ENCODE measurements at regions not wholly inside any gene's neighbourhood (a gene's known extent, or its start where the extent isn't known, plus 50 kb on each side); places are given as distances from the start of the nearest gene placed in this dataset.

GRCh38 chr6:155695495-155695894 is 239.9 kb upstream of the NOX3 start:
- ATAC-seq (no peak), DNase-seq (no peak)
- Mint-ChIP-seq H3K4me3 (no peak overlapping the region), H3K27ac (no peak overlapping the region), H3K27me3 (no peaks in the 10 kb centered on the region), H3K36me3 (ENCODE audit: low read depth) (no peaks in the 10 kb centered on the region), H3K4me1 (no peaks in the 10 kb centered on the region), H3K9me3 (no peaks in the 10 kb centered on the region)

- Mint-ChIP-seq H3K4me3 (no peak overlapping the region), H3K27ac (no peak overlapping the region), H3K4me1 (no peaks in the 10 kb centered on the region), H3K36me3 (ENCODE audit: low read depth) (no peaks in the 10 kb centered on the region), H3K9me3 (no peaks in the 10 kb centered on the region), H3K27me3 (no peaks in the 10 kb centered on the region)
- ATAC-seq (no peak), DNase-seq (no peak)
These were observed 238.8 kb upstream of the NOX3 start for GRCh38 chr6:155694419-155694790.

- Mint-ChIP-seq H3K4me1 (no peaks in the 10 kb centered on the region), H3K27ac (no peak overlapping the region), H3K27me3 (no peaks in the 10 kb centered on the region), H3K4me3 (no peak overlapping the region), H3K36me3 (ENCODE audit: low read depth) (no peaks in the 10 kb centered on the region), H3K9me3 (no peaks in the 10 kb centered on the region)
- DNase-seq (no peak), ATAC-seq (no peak)
These were observed 238.2 kb upstream of the NOX3 start for GRCh38 chr6:155693573-155694418.

- Mint-ChIP-seq H3K4me1 (no peaks in the 10 kb centered on the region), H3K4me3 (no peak overlapping the region), H3K9me3 (no peaks in the 10 kb centered on the region), H3K27ac (no peak overlapping the region), H3K36me3 (ENCODE audit: low read depth) (no peaks in the 10 kb centered on the region), H3K27me3 (no peaks in the 10 kb centered on the region)
- ATAC-seq, result no peak
- no peak for DNase-seq
These were observed 235.2 kb upstream of the NOX3 start for GRCh38 chr6:155690820-155691219.

- H3K9me3 Mint-ChIP-seq, result no peaks in the 10 kb centered on the region
- H3K36me3 Mint-ChIP-seq (ENCODE audit: low read depth), result no peaks in the 10 kb centered on the region
- no peaks in the 10 kb centered on the region for H3K4me1 Mint-ChIP-seq
- no peak for DNase-seq
- no peaks in the 10 kb centered on the region for H3K27me3 Mint-ChIP-seq
- no peak overlapping the region for H3K27ac Mint-ChIP-seq
- H3K4me3 Mint-ChIP-seq, result no peak overlapping the region
- ATAC-seq, result no peak
These were observed 232.0 kb upstream of the NOX3 start for GRCh38 chr6:155687645-155688044.

GRCh38 chr6:155684416-155685196 is 229.0 kb upstream of the NOX3 start:
- DNase-seq (no peak), ATAC-seq (no peak)
- no peaks in the 10 kb centered on the region for H3K36me3 Mint-ChIP-seq (ENCODE audit: low read depth)
- H3K27me3 Mint-ChIP-seq, result no peaks in the 10 kb centered on the region
- no peak overlapping the region for H3K4me3 Mint-ChIP-seq
- H3K9me3 Mint-ChIP-seq, result no peaks in the 10 kb centered on the region
- H3K27ac Mint-ChIP-seq, result no peak overlapping the region
- H3K4me1 Mint-ChIP-seq, result no peaks in the 10 kb centered on the region

GRCh38 chr6:155678361-155678760 is 222.7 kb upstream of the NOX3 start:
- Mint-ChIP-seq H3K9me3 (no peaks in the 10 kb centered on the region), H3K27ac (no peak overlapping the region), H3K4me3 (no peak overlapping the region), H3K27me3 (no peaks in the 10 kb centered on the region), H3K36me3 (ENCODE audit: low read depth) (no peaks in the 10 kb centered on the region), H3K4me1 (no peaks in the 10 kb centered on the region)
- DNase-seq (no peak), ATAC-seq (no peak)

GRCh38 chr6:155676346-155676745 is 220.7 kb upstream of the NOX3 start:
- Mint-ChIP-seq H3K4me3 (no peak overlapping the region), H3K36me3 (ENCODE audit: low read depth) (no peaks in the 10 kb centered on the region), H3K4me1 (no peaks in the 10 kb centered on the region), H3K27me3 (peaks cover 3% of the 10 kb centered on the region), H3K9me3 (no peaks in the 10 kb centered on the region), H3K27ac (no peak overlapping the region)
- DNase-seq, result no peak
- ATAC-seq, result no peak

- Mint-ChIP-seq H3K4me1 (no peaks in the 10 kb centered on the region), H3K27ac (no peak overlapping the region), H3K9me3 (no peaks in the 10 kb centered on the region), H3K4me3 (no peak overlapping the region), H3K27me3 (peaks cover 3% of the 10 kb centered on the region), H3K36me3 (ENCODE audit: low read depth) (no peaks in the 10 kb centered on the region)
- no peak for DNase-seq
- no peak for ATAC-seq
These were observed 215.0 kb upstream of the NOX3 start for GRCh38 chr6:155670655-155671054.

GRCh38 chr6:155660251-155660977 is 204.8 kb upstream of the NOX3 start:
- Mint-ChIP-seq H3K9me3 (peaks cover 6% of the 10 kb centered on the region), H3K4me1 (no peaks in the 10 kb centered on the region), H3K36me3 (ENCODE audit: low read depth) (no peaks in the 10 kb centered on the region), H3K27ac (no peak overlapping the region), H3K27me3 (peaks cover 7% of the 10 kb centered on the region), H3K4me3 (no peak overlapping the region)
- no peak for DNase-seq
- ATAC-seq, result no peak

- H3K27ac Mint-ChIP-seq, result no peak overlapping the region
- no peaks in the 10 kb centered on the region for H3K4me1 Mint-ChIP-seq
- DNase-seq, result no peak
- peaks cover 2% of the 10 kb centered on the region for H3K27me3 Mint-ChIP-seq
- no peak for ATAC-seq
- H3K9me3 Mint-ChIP-seq, result peaks cover 17% of the 10 kb centered on the region
- H3K36me3 Mint-ChIP-seq (ENCODE audit: low read depth), result no peaks in the 10 kb centered on the region
- H3K4me3 Mint-ChIP-seq, result no peak overlapping the region
These were observed 200.4 kb upstream of the NOX3 start for GRCh38 chr6:155656024-155656423.

GRCh38 chr6:155654474-155654873 is 198.8 kb upstream of the NOX3 start:
- Mint-ChIP-seq H3K27ac (no peak overlapping the region), H3K4me3 (no peak overlapping the region), H3K4me1 (no peaks in the 10 kb centered on the region), H3K9me3 (peaks cover 17% of the 10 kb centered on the region), H3K27me3 (peaks cover 2% of the 10 kb centered on the region), H3K36me3 (ENCODE audit: low read depth) (no peaks in the 10 kb centered on the region)
- DNase-seq, result no peak
- no peak for ATAC-seq

GRCh38 chr6:155648301-155648700 is 192.7 kb upstream of the NOX3 start:
- H3K27ac Mint-ChIP-seq, result no peak overlapping the region

GRCh38 chr6:155647354-155647753 is 191.7 kb upstream of the NOX3 start:
- no peak for DNase-seq
- Mint-ChIP-seq H3K27me3 (peaks cover 4% of the 10 kb centered on the region), H3K4me1 (no peaks in the 10 kb centered on the region), H3K4me3 (no peak overlapping the region), H3K9me3 (peaks cover 3% of the 10 kb centered on the region), H3K36me3 (ENCODE audit: low read depth) (no peaks in the 10 kb centered on the region), H3K27ac (no peak overlapping the region)
- no peak for ATAC-seq

More at GRCh38 chr6:155648301-155648700, 192.7 kb upstream of the NOX3 start:
- ATAC-seq (no peak), DNase-seq (no peak)
- Mint-ChIP-seq H3K4me1 (no peaks in the 10 kb centered on the region), H3K36me3 (ENCODE audit: low read depth) (no peaks in the 10 kb centered on the region), H3K27me3 (peaks cover 4% of the 10 kb centered on the region), H3K4me3 (no peak overlapping the region), H3K9me3 (peaks cover 3% of the 10 kb centered on the region)

GRCh38 chr6:155646443-155646842 is 190.8 kb upstream of the NOX3 start:
- peaks cover 4% of the 10 kb centered on the region for H3K27me3 Mint-ChIP-seq
- H3K4me1 Mint-ChIP-seq, result no peaks in the 10 kb centered on the region
- DNase-seq, result no peak
- H3K4me3 Mint-ChIP-seq, result no peak overlapping the region
- no peaks in the 10 kb centered on the region for H3K36me3 Mint-ChIP-seq (ENCODE audit: low read depth)
- ATAC-seq, result no peak
- H3K9me3 Mint-ChIP-seq, result peaks cover 3% of the 10 kb centered on the region
- no peak overlapping the region for H3K27ac Mint-ChIP-seq

Measured in activated naive CD8-positive, alpha-beta T cell treated with anti-CD3 and anti-CD28 coated beads, Interleukin-2, amount 50 U/mL, for 24 hours (primary cell).